HepG2 (cell line): ENCODE measurements at regions not wholly inside any gene's neighbourhood (a gene's known extent, or its start where the extent isn't known, plus 50 kb on each side); places are given as distances from the start of the nearest gene placed in this dataset.

ENCODE experiments used
- ATAC-seq: fragments of 200-7000 bp; cut with Tn5 transposase; 3 replicates; pipeline ENCODE4 v1.9.1; 2020; ENCODE audit warnings: mild to moderate bottlenecking, moderate library complexity
- BruUV-seq: library from RNA; stranded (reverse); fragments of 400-500 nt; replicated peaks from 2 replicates; lab custom pipeline; 2021; lab: Mats Ljungman, UMichigan
- CTCF ChIA-PET: fragments of 300-600 bp; formaldehyde crosslinking; extraction: SDS; loops from one replicate; lab custom pipeline; 2021; ENCODE audit warnings: low total read pairs, inconsistent platforms, low intra/inter-chr PET ratio; lab: Yijun Ruan, JAX
- POLR2A ChIA-PET: fragments of 350-600 bp; sonication (Branson Sonifier 250); formaldehyde crosslinking; loops from one replicate; lab custom pipeline; 2020; ENCODE audit warnings: antibody characterized with exemption, inconsistent platforms; lab: Yijun Ruan, JAX
- DNase-seq: peaks from one replicate; pipeline ENCODE4 v3.0.0-alpha.2; 2015; ENCODE audit warnings: low spot score
- FAIRE-seq: peaks from 3 replicates; lab custom pipeline; 2011; peaks lifted over from hg19 to GRCh38; lab: Jason Lieb, UNC
- H2AFZ ChIP-seq: one replicate; pipeline ENCODE4 v1.6.1; 2011; ENCODE audit warnings: low read length, inconsistent platforms
- H3K27ac ChIP-seq: fragments of 300-600 bp; 3 replicates; pipeline ENCODE4 v1.8.0; 2011; ENCODE audit warnings: mixed run types, mild to moderate bottlenecking, mixed read lengths, low read length, inconsistent platforms; ENCODE audit not compliant: insufficient read depth; ENCODE audit errors: extremely low read length
- H3K27me3 ChIP-seq, 2 experiments: fragments of 200-600 bp in 1 of 2; 2 replicates in 1 of 2; 3 replicates in 1 of 2; pipeline versions ENCODE4 v1.6.0 to v1.8.0; 2011; ENCODE audit warnings: low read length in 2 of 2, mild to moderate bottlenecking in 2 of 2, moderate library complexity in 2 of 2, inconsistent platforms in 1 of 2; ENCODE audit not compliant: insufficient read depth in 2 of 2, control insufficient read depth in 1 of 2
- H3K36me3 ChIP-seq, 2 experiments: fragments of 200-600 bp in 1 of 2; replicated peaks in 1 of 2; 2 replicates in 1 of 2; 3 replicates in 1 of 2; pipeline versions ENCODE4 v1.5.1 to v1.8.0; 2011; ENCODE audit warnings: low read length in 2 of 2, inconsistent platforms in 1 of 2; ENCODE audit not compliant: insufficient read depth in 2 of 2, control insufficient read depth in 1 of 2
- H3K4me1 ChIP-seq: 2 replicates; pipeline ENCODE4 v1.5.1; 2012; ENCODE audit warnings: low read length, inconsistent platforms; ENCODE audit not compliant: insufficient read depth
- H3K4me2 ChIP-seq: 2 replicates; pipeline ENCODE4 v1.6.0; 2011; ENCODE audit warnings: low read depth, low read length, inconsistent platforms
- H3K4me3 ChIP-seq, 3 experiments: fragments of 200-600 bp in 1 of 3; sonication (generic), shearing (Covaris generic) in 1 of 3; replicated peaks in 1 of 3; 2 replicates each; pipeline ENCODE4 v1.5.1; 2011 to 2016; ENCODE audit warnings: low read length in 3 of 3, inconsistent platforms in 2 of 3, low read depth in 2 of 3, mild to moderate bottlenecking in 2 of 3, control low read depth in 1 of 3, mixed read lengths in 1 of 3; ENCODE audit not compliant: insufficient read depth in 1 of 3
- H3K79me2 ChIP-seq: one replicate; pipeline ENCODE4 v1.6.1; 2011; ENCODE audit warnings: low read length, inconsistent platforms; ENCODE audit not compliant: insufficient read depth
- H3K9ac ChIP-seq: 2 replicates; pipeline ENCODE4 v1.6.0; 2011; ENCODE audit warnings: mild to moderate bottlenecking, low read depth, low read length, inconsistent platforms; ENCODE audit not compliant: insufficient read depth
- H3K9me3 ChIP-seq: 2 replicates; pipeline ENCODE4 v1.5.1; 2012; ENCODE audit warnings: mild to moderate bottlenecking, low read length
- H4K20me1 ChIP-seq: 2 replicates; pipeline ENCODE4 v1.6.0; 2011; ENCODE audit warnings: inconsistent platforms, mild to moderate bottlenecking, low read length, moderate library complexity; ENCODE audit not compliant: insufficient read depth
- KAT2B ChIP-seq: fragments of 150-350 bp; IDR thresholded peaks from 2 replicates; pipeline ENCODE4 v1.6.1; 2014; ENCODE audit warnings: low read depth, low read length, borderline replicate concordance
- ZBED4 ChIP-seq: sonication (generic); formaldehyde crosslinking; IDR thresholded peaks from 2 replicates; pipeline ENCODE4 v1.4.0; 2020; ENCODE audit warnings: missing genetic modification reagents, borderline replicate concordance
- WGBS: methylation state at CpG from one replicate; pipeline ENCODE4 v1.1.6; 2017; ENCODE audit warnings: low lambda C conversion rate; 5-methylcytosine and 5-hydroxymethylcytosine counted together
- in situ Hi-C: cut with HindIII; loops from 2 replicates; pipeline ENCODE4 v1.10.0; 2017; ENCODE audit warnings: low pct_unique_long_range_greater_than_20kb; ENCODE audit not compliant: extremely low pct_ligation_motif_present
- intact Hi-C: fragments of 100-400 bp; cut with micrococcal nuclease; formaldehyde crosslinking; loops from one replicate; pipeline ENCODE4 v1.10.0; 2022; ENCODE audit not compliant: unreplicated experiment
- TF ChIP-seq, protein P1 (sequence below): sonication (generic); formaldehyde crosslinking; IDR thresholded peaks from 2 replicates; pipeline ENCODE4 v1.4.0; 2020; ENCODE audit warnings: mild to moderate bottlenecking, missing genetic modification reagents
- TF ChIP-seq, protein P2 (sequence below): IDR thresholded peaks from 2 replicates; pipeline ENCODE4 v1.6.1; 2012; ENCODE audit warnings: inconsistent platforms

- in situ Hi-C loops: no loop called here
- ChIA-PET POLR2A (no interaction called here), CTCF (no interaction called here)
- Histone ChIP-seq H3K9me3 (no peaks in the 10 kb centered on the region), H3K4me3 (no peak overlapping the region), H4K20me1 (no peaks in the 10 kb centered on the region), H3K27ac (no peak overlapping the region), H3K4me2 (no peak overlapping the region), H3K4me1 (peaks cover 25% of the 10 kb centered on the region), H2AFZ (no peak overlapping the region), H3K36me3 (no peaks in the 10 kb centered on the region), H3K79me2 (no peaks in the 10 kb centered on the region), H3K27me3 (peaks cover 0 to 4% of the 10 kb centered on the region in 2 experiments; a peak in 3 of 5 replicates), H3K9ac (no peak overlapping the region)
- 51% methylated on average over 6 of the region's 6 CpGs for WGBS
- no peak for FAIRE-seq
- ATAC-seq: no peak
- BruUV-seq: no TSS peak
- intact Hi-C loops: no loop called here
- TF ChIP-seq, protein P1, sequence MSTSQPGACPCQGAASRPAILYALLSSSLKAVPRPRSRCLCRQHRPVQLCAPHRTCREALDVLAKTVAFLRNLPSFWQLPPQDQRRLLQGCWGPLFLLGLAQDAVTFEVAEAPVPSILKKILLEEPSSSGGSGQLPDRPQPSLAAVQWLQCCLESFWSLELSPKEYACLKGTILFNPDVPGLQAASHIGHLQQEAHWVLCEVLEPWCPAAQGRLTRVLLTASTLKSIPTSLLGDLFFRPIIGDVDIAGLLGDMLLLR (CRISPR knock-in tag): no peak
- TF ChIP-seq KAT2B (0 out of 2 replicates have a peak, but pooled peaks have one; percentile 20), ZBED4 (CRISPR knock-in tag) (no peak)
- TF ChIP-seq, protein P2, sequence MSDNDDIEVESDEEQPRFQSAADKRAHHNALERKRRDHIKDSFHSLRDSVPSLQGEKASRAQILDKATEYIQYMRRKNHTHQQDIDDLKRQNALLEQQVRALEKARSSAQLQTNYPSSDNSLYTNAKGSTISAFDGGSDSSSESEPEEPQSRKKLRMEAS: no peak
- no peak for DNase-seq
Observed at GRCh38 chr6:131368198-131368911, 204.7 kb upstream of the ARG1 start.
